HCT116 (cell line): ENCODE measurements at regions not wholly inside any gene's neighbourhood (a gene's known extent, or its start where the extent isn't known, plus 50 kb on each side); places are given as distances from the start of the nearest gene placed in this dataset.

Experiments used
- ATAC-seq: fragments of 200-7000 bp; cut with Tn5 transposase; 2 replicates; pipeline ENCODE4 v1.9.1; 2020; ENCODE audit warnings: mild to moderate bottlenecking, moderate library complexity
- BruUV-seq: library from RNA; stranded (reverse); fragments of 400-500 nt; replicated peaks from 2 replicates; lab custom pipeline; 2021; lab: Mats Ljungman, UMichigan
- CTCF ChIA-PET: fragments of 300-600 bp; sonication (Branson Sonifier 250); formaldehyde crosslinking; loops from one replicate; lab custom pipeline; 2021; ENCODE audit warnings: antibody characterized with exemption; lab: Charles Lee
- POLR2A ChIA-PET: fragments of 300-600, 350-600 bp; sonication (Branson Sonifier 250); formaldehyde crosslinking; loops from one replicate; lab custom pipeline; 2021; ENCODE audit warnings: antibody characterized with exemption; lab: Charles Lee
- RAD21 ChIA-PET, 2 experiments: fragments of 300-600 bp; sonication (Branson Sonifier 250); formaldehyde crosslinking; loops; one replicate each; lab custom pipeline; 2023; ENCODE audit warnings: low total read pairs in 2 of 2; ENCODE audit not compliant: uncharacterized antibody in 2 of 2, unreplicated experiment in 2 of 2, low non-redundant PET in 1 of 2; lab: Charles Lee
- DNase-seq: peaks from one replicate; pipeline ENCODE4 v3.0.0-alpha.2; 2010; ENCODE audit warnings: low read depth, low spot score
- H2AFZ ChIP-seq: fragments of 200-600 bp; shearing (Covaris generic), sonication (generic); 2 replicates; pipeline ENCODE4 v1.6.1; 2017; ENCODE audit warnings: low read depth, mixed run types, mixed read lengths, antibody characterized with exemption, low read length; ENCODE audit not compliant: poor library complexity, severe bottlenecking
- H3K27ac ChIP-seq: 2 replicates; pipeline ENCODE4 v1.5.1; 2012; ENCODE audit warnings: low read depth, low read length
- H3K27me3 ChIP-seq: fragments of 200-600 bp; sonication (generic); 2 replicates; pipeline ENCODE4 v1.6.1; 2016; ENCODE audit warnings: mixed run types, low read length, mixed read lengths; ENCODE audit not compliant: insufficient read depth
- H3K36me3 ChIP-seq, 2 experiments: fragments of 200-500 bp in 1 of 2; fragments of 200-600 bp in 1 of 2; sonication (Bioruptor generic) in 1 of 2; sonication (generic) in 1 of 2; 2 replicates each; pipeline versions ENCODE4 v1.5.1 to v1.6.1; 2014 to 2016; ENCODE audit warnings: low read length in 2 of 2, inconsistent platforms in 1 of 2, mixed read lengths in 1 of 2, mixed run types in 1 of 2; ENCODE audit not compliant: insufficient read depth in 2 of 2, control insufficient read depth in 1 of 2
- H3K4me1 ChIP-seq, 2 experiments: fragments of 200-600 bp in 1 of 2; sonication (generic) in 1 of 2; 2 replicates each; pipeline versions ENCODE4 v1.5.1 to v1.6.1; 2012 to 2017; ENCODE audit warnings: low read length in 2 of 2, inconsistent platforms in 1 of 2, mild to moderate bottlenecking in 1 of 2, mixed read lengths in 1 of 2, mixed run types in 1 of 2, moderate library complexity in 1 of 2; ENCODE audit not compliant: insufficient read depth in 2 of 2, control insufficient read depth in 1 of 2
- H3K4me2 ChIP-seq: fragments of 200-600 bp; sonication (generic); 2 replicates; pipeline ENCODE4 v1.6.1; 2017; ENCODE audit warnings: mixed run types, low read length, mixed read lengths
- H3K4me3 ChIP-seq, 2 experiments: fragments of 200-600 bp in 1 of 2; sonication (generic) in 1 of 2; replicated peaks in 1 of 2; 2 replicates each; pipeline ENCODE4 v1.5.1; 2011 to 2016; ENCODE audit warnings: low read length in 2 of 2, control low read depth in 1 of 2, low read depth in 1 of 2, mild to moderate bottlenecking in 1 of 2, mixed read lengths in 1 of 2, mixed run types in 1 of 2
- H3K79me2 ChIP-seq: fragments of 200-600 bp; sonication (generic); 2 replicates; pipeline ENCODE4 v1.6.1; 2017; ENCODE audit warnings: mild to moderate bottlenecking, mixed run types, low read length, moderate library complexity, mixed read lengths; ENCODE audit not compliant: insufficient read depth
- H3K9ac ChIP-seq: fragments of 200-600 bp; sonication (generic); 2 replicates; pipeline ENCODE4 v1.6.1; 2016; ENCODE audit warnings: low read length, mixed read lengths
- H3K9me2 ChIP-seq: fragments of 200-600 bp; sonication (generic), shearing (Covaris generic); 2 replicates; pipeline ENCODE4 v1.6.1; 2017; ENCODE audit warnings: mixed run types, mild to moderate bottlenecking, moderate library complexity; ENCODE audit not compliant: insufficient read depth
- H3K9me3 ChIP-seq, 2 experiments: fragments of 200-500 bp in 1 of 2; fragments of 200-600 bp in 1 of 2; sonication (Bioruptor generic) in 1 of 2; sonication (generic) in 1 of 2; 2 replicates each; pipeline ENCODE4 v1.6.1; 2014 to 2017; ENCODE audit warnings: low read length in 2 of 2, mixed read lengths in 2 of 2, inconsistent platforms in 1 of 2, low read depth in 1 of 2, mild to moderate bottlenecking in 1 of 2, mixed run types in 1 of 2, moderate library complexity in 1 of 2; ENCODE audit not compliant: control insufficient read depth in 1 of 2, insufficient read depth in 1 of 2
- H4K20me1 ChIP-seq: fragments of 200-600 bp; sonication (generic), shearing (Covaris generic); 2 replicates; pipeline ENCODE4 v1.6.1; 2017; ENCODE audit warnings: mixed run types, mild to moderate bottlenecking, moderate library complexity; ENCODE audit not compliant: insufficient read depth
- ATF3 ChIP-seq: IDR thresholded peaks from 2 replicates; pipeline ENCODE4 v1.6.1; 2012
- CBX3 ChIP-seq: IDR thresholded peaks from 2 replicates; pipeline ENCODE4 v1.6.1; 2012; ENCODE audit warnings: low read depth
- CTCF ChIP-seq, 3 experiments: fragments of 200-600 bp in 1 of 3; sonication (generic) in 1 of 3; IDR thresholded peaks in 2 of 3; conservative IDR thresholded peaks in 1 of 3; 2 replicates each; pipeline ENCODE4 v1.5.1; 2012 to 2017; ENCODE audit warnings: low read depth in 2 of 3, low read length in 2 of 3, antibody characterized with exemption in 1 of 3, borderline replicate concordance in 1 of 3, control low read depth in 1 of 3, mild to moderate bottlenecking in 1 of 3, mixed read lengths in 1 of 3, mixed run types in 1 of 3, moderate library complexity in 1 of 3; ENCODE audit not compliant: insufficient read depth in 1 of 3
- EGR1 ChIP-seq: IDR thresholded peaks from 2 replicates; pipeline ENCODE4 v1.6.1; 2012; ENCODE audit warnings: low read depth
- ELF1 ChIP-seq: IDR thresholded peaks from 2 replicates; pipeline ENCODE4 v1.6.1; 2012; ENCODE audit warnings: low read depth, borderline replicate concordance
- EZH2 ChIP-seq: fragments of 200-600 bp; sonication (generic); IDR thresholded peaks from 2 replicates; pipeline ENCODE4 v1.6.1; 2017; ENCODE audit warnings: antibody characterized with exemption, mixed run types
- EZH2phosphoT487 ChIP-seq: fragments of 200-600 bp; IDR thresholded peaks from 2 replicates; pipeline ENCODE4 v1.6.1; 2018; ENCODE audit warnings: antibody characterized with exemption, borderline replicate concordance
- POLR2AphosphoS5 ChIP-seq: IDR thresholded peaks from 2 replicates; pipeline ENCODE4 v1.6.1; 2011; ENCODE audit warnings: mild to moderate bottlenecking, low read depth, low read length, moderate library complexity
- SRF ChIP-seq: IDR thresholded peaks from 2 replicates; pipeline ENCODE4 v1.6.1; 2012; ENCODE audit warnings: low read depth
- TCF7L2 ChIP-seq: IDR thresholded peaks from 2 replicates; pipeline ENCODE4 v1.7.0; 2011; ENCODE audit warnings: borderline replicate concordance, inconsistent platforms; ENCODE audit not compliant: insufficient read depth, insufficient read length; ENCODE audit errors: extremely low read depth
- ZBTB33 ChIP-seq: IDR thresholded peaks from 2 replicates; pipeline ENCODE4 v1.6.1; 2011; ENCODE audit warnings: mild to moderate bottlenecking, low read length, moderate library complexity; ENCODE audit not compliant: insufficient replicate concordance; ENCODE audit errors: extremely low read depth
- intact Hi-C: fragments of 100-400 bp; cut with micrococcal nuclease; formaldehyde crosslinking; loops from 2 replicates; pipeline ENCODE4 v1.10.0; 2022

- Histone ChIP-seq H3K79me2 (no peaks in the 10 kb centered on the region), H4K20me1 (no peaks in the 10 kb centered on the region), H3K9ac (no peak overlapping the region), H3K9me3 (no peaks in the 10 kb centered on the region), H3K4me3 (no peak overlapping the region), H3K27me3 (no peaks in the 10 kb centered on the region), H3K9me2 (no peaks in the 10 kb centered on the region), H3K36me3 (no peaks in the 10 kb centered on the region)
- no TSS peak for BruUV-seq
- no peak for ATAC-seq
- intact Hi-C loops: no loop called here
- DNase-seq: no peak
- TF ChIP-seq EGR1: no peak
- no peak for TF ChIP-seq CBX3
- TF ChIP-seq EZH2: no peak
- no peak for TF ChIP-seq EZH2phosphoT487
- TF ChIP-seq ZBTB33: no peak
- no peak for TF ChIP-seq ELF1
- TF ChIP-seq, all 23 proteins: peak for 0
- Histone ChIP-seq H3K27ac (no peak overlapping the region), H3K4me1 (peaks cover 0 to 13% of the 10 kb centered on the region in 2 experiments; a peak in 2 of 4 replicates), H2AFZ (no peak overlapping the region), H3K4me2 (no peak overlapping the region)
- RAD21 ChIA-PET: interaction anchor here in 1 of 2 experiments (0.6 kb wide), 1 partner anchor 715 kb away, joined by 4 read pairs; no protein-coding TSS in a partner anchor
- POLR2A ChIA-PET: no interaction called here
- CTCF ChIA-PET: no interaction called here
Measured at GRCh38 chr17:71926746-71927398, 193.9 kb upstream of the SOX9 start.

GRCh38 chr17:71933306-71933705 is 187.5 kb upstream of the SOX9 start:
- no peak overlapping the region for H3K9ac ChIP-seq
- no peaks in the 10 kb centered on the region for H4K20me1 ChIP-seq
- ChIA-PET CTCF (no interaction called here), POLR2A (no interaction called here), RAD21 (no interaction called here)
- TF ChIP-seq ATF3: no peak
- TF ChIP-seq SRF: no peak
- no peak for TF ChIP-seq CTCF (IDR thresholded peaks at IDR 0.05 in 2 of 3, conservative IDR thresholded peaks at IDR 0.05 in 1 of 3; ENCODE audit: borderline replicate concordance in 1 of 3, insufficient read depth in 1 of 3, low read depth in 2 of 3, low read length in 2 of 3)
- no peak for TF ChIP-seq POLR2AphosphoS5
- no peak for TF ChIP-seq TCF7L2
- TF ChIP-seq EZH2: no peak
- no peaks in the 10 kb centered on the region for H3K9me3 ChIP-seq
- no peaks in the 10 kb centered on the region for H3K9me2 ChIP-seq
- H3K4me2 ChIP-seq: no peak overlapping the region
- no peaks in the 10 kb centered on the region for H3K27me3 ChIP-seq
- peaks cover 0 to 24% of the 10 kb centered on the region in 2 experiments; a peak in 2 of 4 replicates for H3K4me1 ChIP-seq
- intact Hi-C loops: no loop called here
- H3K27ac ChIP-seq: no peak overlapping the region
- no peak for DNase-seq
- H3K79me2 ChIP-seq: no peaks in the 10 kb centered on the region
- ATAC-seq: no peak
- no peak overlapping the region for H3K4me3 ChIP-seq
- no peaks in the 10 kb centered on the region for H3K36me3 ChIP-seq
- no TSS peak for BruUV-seq
- H2AFZ ChIP-seq: no peak overlapping the region
